ENCODE measurements at regions not wholly inside any gene's neighbourhood (a gene's known extent, or its start where the extent isn't known, plus 50 kb on each side); places are given as distances from the start of the nearest gene placed in this dataset.
"Not testable (repeated sequence)": the region's sequence is repeated elsewhere in the genome, so short reads cannot be mapped to it uniquely, and the experiment has no call there.

- Mint-ChIP-seq H3K27ac (no peak overlapping the region), H3K27me3 (ENCODE audit: low read depth in 3 of 3) (peaks cover 0 to 6% (median 0%) of the 10 kb centered on the region in 3 donors), H3K4me1 (no peaks in the 10 kb centered on the region), H3K9me3 (no peaks in the 10 kb centered on the region), H3K36me3 (peaks cover 0 to 4% (median 0%) of the 10 kb centered on the region in 3 donors), H3K4me3 (no peak overlapping the region)
- no peak for DNase-seq
These were observed 53.5 kb downstream of the PAGE2 start for GRCh38 chrX:55142206-55142918.

GRCh38 chrX:55142919-55143310, 54.1 kb downstream of the PAGE2 start:
- no peaks in the 10 kb centered on the region for H3K4me1 Mint-ChIP-seq
- peaks cover 0 to 4% (median 0%) of the 10 kb centered on the region in 3 donors for H3K36me3 Mint-ChIP-seq
- H3K9me3 Mint-ChIP-seq: no peaks in the 10 kb centered on the region
- peaks cover 0 to 6% (median 0%) of the 10 kb centered on the region in 3 donors for H3K27me3 Mint-ChIP-seq (ENCODE audit: low read depth in 3 of 3)
- no peak overlapping the region for H3K4me3 Mint-ChIP-seq
- no peak overlapping the region for H3K27ac Mint-ChIP-seq
- no peak for DNase-seq

- H3K27ac Mint-ChIP-seq: no peak overlapping the region
- no peaks in the 10 kb centered on the region for H3K9me3 Mint-ChIP-seq
- peaks cover 0 to 4% (median 0%) of the 10 kb centered on the region in 3 donors for H3K36me3 Mint-ChIP-seq
- no peaks in the 10 kb centered on the region for H3K4me1 Mint-ChIP-seq
- no peak overlapping the region for H3K4me3 Mint-ChIP-seq
- peaks cover 0 to 2% (median 0%) of the 10 kb centered on the region in 3 donors for H3K27me3 Mint-ChIP-seq (ENCODE audit: low read depth in 3 of 3)
- DNase-seq: no peak
These were observed 54.8 kb downstream of the PAGE2 start for GRCh38 chrX:55143621-55144020.

- Mint-ChIP-seq H3K4me3 (no peak overlapping the region), H3K9me3 (no peaks in the 10 kb centered on the region), H3K27me3 (ENCODE audit: low read depth in 3 of 3) (peaks cover 0 to 2% (median 0%) of the 10 kb centered on the region in 3 donors), H3K36me3 (peaks cover 0 to 4% (median 0%) of the 10 kb centered on the region in 3 donors), H3K27ac (no peak overlapping the region), H3K4me1 (no peaks in the 10 kb centered on the region)
- DNase-seq: no peak
These were observed 55.9 kb downstream of the PAGE2 start for GRCh38 chrX:55144697-55145096.

DNA sequence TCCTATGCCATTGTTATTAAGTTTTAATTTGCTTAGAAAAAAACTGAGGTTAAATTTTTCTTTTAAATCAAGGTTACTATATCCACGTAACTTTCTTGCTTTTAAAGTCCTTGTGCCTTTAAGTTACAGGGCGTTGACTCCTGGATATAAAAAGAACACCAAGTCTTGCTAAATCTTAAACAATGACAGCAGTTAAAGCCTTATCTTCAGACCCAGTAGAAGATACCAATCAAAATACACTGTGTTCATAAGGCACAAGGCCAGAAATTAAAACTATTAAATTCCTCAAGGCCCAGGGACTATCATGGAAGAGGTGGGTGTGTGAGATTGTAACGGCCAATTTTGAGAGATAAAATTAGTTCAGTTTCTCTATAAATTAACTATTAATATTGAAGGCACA, 60.4 kb downstream of the PAGE2 start:
- Mint-ChIP-seq H3K27me3 (ENCODE audit: low read depth in 3 of 3) (peaks cover 0 to 2% (median 0%) of the 10 kb centered on the region in 3 donors), H3K4me3 (no peak overlapping the region), H3K36me3 (peaks cover 0 to 4% (median 4%) of the 10 kb centered on the region in 3 donors), H3K4me1 (no peaks in the 10 kb centered on the region), H3K27ac (no peak overlapping the region), H3K9me3 (no peaks in the 10 kb centered on the region)
- DNase-seq: no peak

- Mint-ChIP-seq H3K4me1 (peaks cover 9% of the 10 kb centered on the region in 2 donors), H3K4me3 (no peak overlapping the region), H3K27ac (no peak overlapping the region), H3K9me3 (no peaks in the 10 kb centered on the region), H3K36me3 (peaks cover 0 to 13% (median 0%) of the 10 kb centered on the region in 3 donors), H3K27me3 (ENCODE audit: low read depth in 3 of 3) (peaks cover 0 to 2% (median 0%) of the 10 kb centered on the region in 3 donors)
- no peak for DNase-seq
These were observed 62.4 kb downstream of the PAGE2 start for GRCh38 chrX:55151199-55151598.

GRCh38 chrX:55159551-55159950, 60.6 kb upstream of the PAGE5 start:
- Mint-ChIP-seq H3K36me3 (peaks cover 0 to 9% (median 0%) of the 10 kb centered on the region in 3 donors), H3K9me3 (no peaks in the 10 kb centered on the region), H3K4me1 (peaks cover 30 to 32% of the 10 kb centered on the region in 2 donors), H3K27ac (peak overlapping the region; percentile 91 to 98 (median 96)), H3K4me3 (peak overlapping the region in 3 of 5 donors; percentile 87 to 96 (median 94)), H3K27me3 (ENCODE audit: low read depth in 3 of 3) (peaks cover 6 to 12% (median 11%) of the 10 kb centered on the region in 3 donors)
- peak in 1 of 3 donors; percentile 23 for DNase-seq

DNA sequence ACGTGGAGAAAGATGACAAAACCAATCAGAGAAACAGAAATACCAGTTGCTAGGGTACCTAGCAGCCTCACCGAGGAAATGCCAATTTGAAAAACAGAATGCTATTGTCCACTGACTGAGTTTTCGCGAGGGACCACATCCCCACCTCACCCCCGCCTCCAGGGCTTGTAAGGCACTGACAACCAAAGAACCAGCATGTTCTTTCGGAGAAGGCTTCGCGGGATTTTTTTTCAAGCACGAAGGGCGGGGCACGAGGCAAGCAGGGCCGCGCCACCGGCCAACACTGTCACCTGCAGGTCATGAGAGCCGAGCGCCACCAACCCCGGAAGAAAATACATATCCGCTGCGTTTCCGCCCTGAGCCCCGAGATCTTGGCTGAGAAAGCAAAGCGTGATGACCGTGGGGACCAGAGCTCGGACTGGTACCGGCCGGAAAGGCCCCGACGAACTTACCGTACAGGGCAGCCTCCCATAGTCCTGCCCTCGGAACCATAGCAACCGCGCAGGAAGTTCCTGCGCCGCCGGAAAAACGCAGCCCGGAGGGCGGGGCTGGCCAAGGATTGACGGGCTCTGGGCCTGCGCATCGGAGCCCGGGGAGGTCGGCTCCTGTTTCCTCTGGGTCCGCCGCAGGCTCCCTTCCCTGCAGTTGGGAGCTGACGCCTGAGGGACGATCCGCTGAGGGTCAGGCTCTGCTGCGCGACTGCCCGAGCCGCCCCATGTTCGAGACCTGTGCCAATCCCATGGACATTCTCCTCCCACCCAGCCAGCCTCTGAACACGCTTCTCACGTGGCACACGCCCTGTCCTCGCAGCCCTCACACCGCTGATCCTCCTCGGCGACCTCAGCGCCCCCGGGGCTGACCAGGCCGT, 59.2 kb upstream of the PAGE5 start:
- Mint-ChIP-seq H3K4me1 (peaks cover 22 to 23% of the 10 kb centered on the region in 2 donors), H3K36me3 (no peaks in the 10 kb centered on the region), H3K4me3 (peak overlapping the region; percentile 87 to 96 (median 93)), H3K27ac (peak overlapping the region; percentile 91 to 98 (median 96)), H3K9me3 (no peaks in the 10 kb centered on the region), H3K27me3 (ENCODE audit: low read depth in 3 of 3) (peaks cover 7 to 19% (median 11%) of the 10 kb centered on the region in 3 donors)
- DNase-seq: peak; percentile 89 to 93 (median 92)

- peaks cover 19 to 23% of the 10 kb centered on the region in 2 donors for H3K4me1 Mint-ChIP-seq
- no peak for DNase-seq
These were observed 58.6 kb upstream of the PAGE5 start for GRCh38 chrX:55161581-55161980.

DNA sequence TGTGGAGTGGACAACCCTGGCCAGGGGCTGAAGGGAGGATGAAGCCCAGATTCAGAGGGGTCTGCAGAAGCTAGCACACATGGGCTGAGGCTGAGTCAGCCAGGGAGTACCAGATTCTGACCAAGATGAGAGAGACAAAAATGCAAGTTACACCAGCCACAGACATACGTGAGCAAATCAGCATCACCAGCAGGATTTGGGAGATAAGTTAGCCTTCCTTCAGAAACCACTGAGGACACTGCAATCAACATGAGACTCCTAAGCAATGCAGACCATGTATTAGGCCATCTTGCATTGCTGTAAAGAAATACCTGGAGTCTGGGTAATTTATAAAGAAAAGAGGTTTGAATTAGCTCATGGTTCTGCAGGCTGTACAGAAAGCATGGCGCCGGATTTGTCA, 57.0 kb upstream of the PAGE5 start:
- Mint-ChIP-seq H3K4me1 (peaks cover 19 to 23% of the 10 kb centered on the region in 2 donors), H3K4me3 (no peak overlapping the region), H3K36me3 (no peaks in the 10 kb centered on the region), H3K9me3 (no peaks in the 10 kb centered on the region), H3K27ac (no peak overlapping the region), H3K27me3 (ENCODE audit: low read depth in 3 of 3) (peaks cover 9 to 24% (median 9%) of the 10 kb centered on the region in 3 donors)
- no peak for DNase-seq

More at GRCh38 chrX:55161581-55161980, 58.6 kb upstream of the PAGE5 start:
- no peaks in the 10 kb centered on the region for H3K36me3 Mint-ChIP-seq
- peak overlapping the region; percentile 91 to 98 (median 96) for H3K27ac Mint-ChIP-seq
- H3K9me3 Mint-ChIP-seq: no peaks in the 10 kb centered on the region
- H3K27me3 Mint-ChIP-seq (ENCODE audit: low read depth in 3 of 3): peaks cover 7 to 19% (median 9%) of the 10 kb centered on the region in 3 donors
- peak overlapping the region; percentile 87 to 96 (median 93) for H3K4me3 Mint-ChIP-seq

DNA sequence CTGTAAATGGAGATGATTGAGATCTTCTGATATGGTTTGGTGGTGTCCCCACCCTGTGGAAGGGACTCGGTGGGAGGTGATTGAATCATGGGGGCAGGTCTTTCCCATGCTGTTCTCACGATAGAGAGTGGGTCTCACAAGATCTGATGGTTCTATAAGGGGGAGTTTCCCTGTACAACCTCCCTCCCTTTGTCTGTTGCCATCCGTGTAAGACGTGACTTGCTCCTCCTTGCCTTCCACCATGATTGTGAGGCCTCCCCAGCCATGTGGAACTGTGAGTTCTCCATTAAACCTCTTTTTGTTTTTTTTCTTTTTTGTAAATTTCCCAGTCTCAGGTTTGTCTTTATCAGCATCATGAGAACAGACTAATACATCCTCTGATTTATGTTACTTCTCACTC, 55.1 kb upstream of the PAGE5 start:
- DNase-seq, H3K4me3 Mint-ChIP-seq, H3K36me3 Mint-ChIP-seq, H3K27ac Mint-ChIP-seq, H3K9me3 Mint-ChIP-seq: not testable (repeated sequence)
- Mint-ChIP-seq H3K4me1 (peaks cover 10 to 12% of the 10 kb centered on the region in 2 donors), H3K27me3 (ENCODE audit: low read depth in 3 of 3) (peaks cover 9 to 24% (median 11%) of the 10 kb centered on the region in 3 donors)

DNA sequence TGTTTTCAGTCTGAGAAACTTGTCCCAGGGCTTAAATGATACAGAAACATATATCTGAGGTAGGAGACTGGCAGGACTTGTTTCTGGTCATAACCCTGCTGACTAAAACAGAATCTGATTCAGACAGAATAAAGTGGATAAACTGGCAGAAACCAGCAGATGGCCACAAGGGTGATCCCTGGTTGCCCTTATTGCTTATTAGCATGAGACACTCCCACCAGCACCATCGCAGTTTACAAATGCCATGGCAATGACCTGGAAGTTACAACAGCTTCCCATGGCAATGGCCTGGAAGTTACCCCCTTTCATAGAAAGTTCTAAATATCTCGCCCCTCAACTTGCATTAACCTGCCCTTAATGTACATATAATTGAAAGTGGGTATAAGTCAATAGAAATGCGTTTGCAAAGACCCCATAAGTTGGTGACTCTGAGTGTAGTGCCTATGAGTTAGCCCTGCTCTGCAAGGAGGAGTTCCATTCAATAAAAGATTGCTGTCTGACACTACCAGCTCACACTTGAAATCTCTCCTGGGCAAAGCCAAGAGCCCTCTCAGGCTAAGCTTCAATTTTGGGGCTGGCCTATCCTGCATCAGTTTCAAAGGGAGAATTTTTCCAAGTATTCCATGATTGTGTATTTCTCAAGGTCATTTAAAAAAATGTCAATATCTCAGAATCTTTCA, 52.9 kb upstream of the PAGE5 start:
- DNase-seq: no peak
- no peak overlapping the region for H3K4me3 Mint-ChIP-seq
- no peaks in the 10 kb centered on the region for H3K36me3 Mint-ChIP-seq
- no peak overlapping the region for H3K27ac Mint-ChIP-seq
- H3K27me3 Mint-ChIP-seq (ENCODE audit: low read depth in 3 of 3): peaks cover 0 to 12% (median 6%) of the 10 kb centered on the region in 3 donors
- no peaks in the 10 kb centered on the region for H3K4me1 Mint-ChIP-seq
- H3K9me3 Mint-ChIP-seq: no peaks in the 10 kb centered on the region

DNA sequence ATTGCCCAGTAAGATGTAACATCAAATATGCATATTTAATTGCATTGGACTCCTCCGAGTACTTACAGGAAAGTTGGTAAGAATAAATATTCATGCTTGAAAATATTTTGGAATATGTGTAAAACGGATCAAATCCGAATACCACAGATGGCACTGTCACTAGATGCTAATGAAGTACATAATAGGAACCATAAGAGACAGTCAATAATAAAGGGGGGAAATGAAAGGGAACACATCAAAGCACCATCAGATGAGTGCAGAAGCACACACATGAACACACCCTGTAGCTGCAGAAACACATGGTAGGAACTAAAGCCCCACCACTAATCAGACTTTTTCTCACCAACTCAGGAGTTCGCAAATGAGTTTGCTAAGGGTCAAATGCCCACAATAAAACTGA, 52.2 kb upstream of the PAGE5 start:
- no peaks in the 10 kb centered on the region for H3K36me3 Mint-ChIP-seq
- DNase-seq: no peak
- H3K4me3 Mint-ChIP-seq: no peak overlapping the region
- no peaks in the 10 kb centered on the region for H3K4me1 Mint-ChIP-seq
- no peaks in the 10 kb centered on the region for H3K9me3 Mint-ChIP-seq
- peaks cover 1 to 12% (median 6%) of the 10 kb centered on the region in 3 donors for H3K27me3 Mint-ChIP-seq (ENCODE audit: low read depth in 3 of 3)
- H3K27ac Mint-ChIP-seq: no peak overlapping the region
